AG10803 (cell line): ENCODE measurements at regions not wholly inside any gene's neighbourhood (a gene's known extent, or its start where the extent isn't known, plus 50 kb on each side); places are given as distances from the start of the nearest gene placed in this dataset.

Source experiments
- DNase-seq: peaks from one replicate; pipeline ENCODE4 v3.0.0; 2010; ENCODE audit warnings: low read depth
- H3K4me3 ChIP-seq: 2 replicates; pipeline ENCODE4 v1.5.1; 2011; ENCODE audit warnings: mild to moderate bottlenecking, low read length, control low read depth
- CTCF ChIP-seq: conservative IDR thresholded peaks from 2 replicates; pipeline ENCODE4 v1.5.1; 2011; ENCODE audit warnings: mild to moderate bottlenecking, low read length, control low read depth, inconsistent platforms

- no peak for DNase-seq
- no peak overlapping the region for H3K4me3 ChIP-seq
- TF ChIP-seq CTCF: no peak
Observed at GRCh38 chr7:51899611-51900010, 583.0 kb upstream of the COBL start.

- no peak overlapping the region for H3K4me3 ChIP-seq
- DNase-seq: no peak
- no peak for TF ChIP-seq CTCF
Observed at GRCh38 chr7:51882412-51882811, 565.8 kb upstream of the COBL start.

- no peak for TF ChIP-seq CTCF
- no peak for DNase-seq
- H3K4me3 ChIP-seq: no peak overlapping the region
Observed at GRCh38 chr7:51881309-51881708, 564.7 kb upstream of the COBL start.

- no peak overlapping the region for H3K4me3 ChIP-seq
- DNase-seq: no peak
- no peak for TF ChIP-seq CTCF
Observed at GRCh38 chr7:51878865-51879264, 562.3 kb upstream of the COBL start.

- no peak for DNase-seq
- TF ChIP-seq CTCF: no peak
- H3K4me3 ChIP-seq: no peak overlapping the region
Observed at GRCh38 chr7:51869452-51869851, 552.8 kb upstream of the COBL start.

- TF ChIP-seq CTCF: no peak
- no peak for DNase-seq
- H3K4me3 ChIP-seq: no peak overlapping the region
Observed at GRCh38 chr7:51867117-51867516, 550.5 kb upstream of the COBL start.

- H3K4me3 ChIP-seq: no peak overlapping the region
- TF ChIP-seq CTCF: no peak
- no peak for DNase-seq
Observed at GRCh38 chr7:51860305-51860704, 543.7 kb upstream of the COBL start.
